Astrocyte (in vitro differentiated cells and primary cell): ENCODE measurements at regions not wholly inside any gene's neighbourhood (a gene's known extent, or its start where the extent isn't known, plus 50 kb on each side); places are given as distances from the start of the nearest gene placed in this dataset.
"Not testable (repeated sequence)": the region's sequence is repeated elsewhere in the genome, so short reads cannot be mapped to it uniquely, and the experiment has no call there.

ENCODE experiments used
- DNase-seq: peaks from one replicate; pipeline ENCODE4 v3.0.0-alpha.2; 2010; ENCODE audit warnings: low read depth
- FAIRE-seq: peaks from 2 replicates; lab custom pipeline; 2011; peaks lifted over from hg19 to GRCh38; lab: Jason Lieb, UNC
- H2AFZ ChIP-seq: 2 replicates; pipeline ENCODE4 v1.6.0; 2012; ENCODE audit warnings: low read depth, low read length, inconsistent platforms
- H3K27ac ChIP-seq: 2 replicates; pipeline ENCODE4 v1.5.1; 2011; ENCODE audit warnings: low read depth, low read length, inconsistent platforms
- H3K27me3 ChIP-seq: 2 replicates; pipeline ENCODE4 v1.6.0; 2011; ENCODE audit warnings: low read length, inconsistent platforms; ENCODE audit not compliant: insufficient read depth
- H3K36me3 ChIP-seq: 2 replicates; pipeline ENCODE4 v1.5.1; 2011; ENCODE audit warnings: low read length, inconsistent platforms; ENCODE audit not compliant: insufficient read depth
- H3K4me1 ChIP-seq: 2 replicates; pipeline ENCODE4 v1.5.1; 2011; ENCODE audit warnings: low read length, inconsistent platforms; ENCODE audit not compliant: insufficient read depth
- H3K4me2 ChIP-seq: 2 replicates; pipeline ENCODE4 v1.6.0; 2012; ENCODE audit warnings: low read length, inconsistent platforms
- H3K4me3 ChIP-seq: 2 replicates; pipeline ENCODE4 v1.5.1; 2011; ENCODE audit warnings: low read depth, mild to moderate bottlenecking, low read length, inconsistent platforms; ENCODE audit not compliant: insufficient read depth
- H3K79me2 ChIP-seq: 2 replicates; pipeline ENCODE4 v1.6.0; 2012; ENCODE audit warnings: mild to moderate bottlenecking, low read length, inconsistent platforms; ENCODE audit not compliant: insufficient read depth
- H3K9ac ChIP-seq: 2 replicates; pipeline ENCODE4 v1.6.0; 2012; ENCODE audit warnings: mild to moderate bottlenecking, low read length, inconsistent platforms
- H3K9me3 ChIP-seq: 2 replicates; pipeline ENCODE4 v1.5.1; 2012; ENCODE audit warnings: low read depth, mild to moderate bottlenecking, low read length, inconsistent platforms; ENCODE audit not compliant: insufficient read depth
- H4K20me1 ChIP-seq: 2 replicates; pipeline ENCODE4 v1.6.0; 2012; ENCODE audit warnings: low read length, inconsistent platforms; ENCODE audit not compliant: insufficient read depth
- H3K27ac Mint-ChIP-seq: one replicate; pipeline ENCODE4 v1.8.0; 2021; ENCODE audit warnings: mild to moderate bottlenecking, mixed read lengths; ENCODE audit not compliant: unreplicated experiment
- H3K27me3 Mint-ChIP-seq: one replicate; pipeline ENCODE4 v1.8.0; 2021; ENCODE audit warnings: low read depth, mixed read lengths; ENCODE audit not compliant: unreplicated experiment
- H3K36me3 Mint-ChIP-seq: one replicate; pipeline ENCODE4 v1.8.0; 2021; ENCODE audit warnings: low read depth, mixed read lengths; ENCODE audit not compliant: unreplicated experiment
- H3K4me1 Mint-ChIP-seq: one replicate; pipeline ENCODE4 v1.8.0; 2021; ENCODE audit warnings: low read depth, mixed read lengths; ENCODE audit not compliant: unreplicated experiment
- H3K4me3 Mint-ChIP-seq: one replicate; pipeline ENCODE4 v1.8.0; 2021; ENCODE audit warnings: mild to moderate bottlenecking, moderate library complexity, mixed read lengths; ENCODE audit not compliant: unreplicated experiment
- H3K9me3 Mint-ChIP-seq: one replicate; pipeline ENCODE4 v1.8.0; 2021; ENCODE audit warnings: mild to moderate bottlenecking, mixed read lengths; ENCODE audit not compliant: unreplicated experiment
- CTCF ChIP-seq: IDR thresholded peaks from 2 replicates; pipeline ENCODE4 v1.5.1; 2011; ENCODE audit warnings: low read depth, mild to moderate bottlenecking, inconsistent platforms, low read length, moderate library complexity; ENCODE audit not compliant: insufficient read depth
- EZH2 ChIP-seq: IDR thresholded peaks from 2 replicates; pipeline ENCODE4 v1.6.1; 2012; ENCODE audit warnings: mild to moderate bottlenecking, low read length, inconsistent platforms; ENCODE audit not compliant: insufficient read depth

DNA sequence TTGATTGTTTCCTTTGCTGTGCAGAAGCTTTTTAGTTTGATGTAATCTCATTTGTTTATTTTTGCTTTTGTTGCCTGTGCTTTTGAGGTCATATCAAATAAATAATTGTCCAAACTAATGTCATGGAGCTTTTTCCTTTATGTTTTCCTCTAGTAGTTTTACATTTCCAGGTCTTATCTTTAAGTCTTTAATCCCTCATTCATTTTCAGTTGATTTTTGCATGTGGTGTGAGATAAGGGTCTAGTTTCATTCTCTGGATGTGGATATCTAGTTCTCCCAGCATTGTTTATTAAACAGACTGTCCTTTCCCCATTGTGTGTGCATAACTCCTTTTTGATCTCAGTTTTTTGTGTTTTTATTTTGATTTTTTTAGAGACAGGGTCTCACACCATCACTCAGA lies 179.1 kb upstream of the STK26 start:
- H3K79me2 ChIP-seq: no peaks in the 10 kb centered on the region
- Mint-ChIP-seq H3K9me3 (no peaks in the 10 kb centered on the region), H3K27ac (no peak overlapping the region), H3K27me3 (no peaks in the 10 kb centered on the region), H3K4me1 (no peaks in the 10 kb centered on the region), H3K4me3 (no peak overlapping the region), H3K36me3 (no peaks in the 10 kb centered on the region)
- H3K4me3 ChIP-seq: no peak overlapping the region
- FAIRE-seq (no peak), DNase-seq (no peak)
- H3K9ac ChIP-seq: no peak overlapping the region
- no peak for TF ChIP-seq CTCF
- TF ChIP-seq EZH2: no peak
- H3K27me3 ChIP-seq: no peaks in the 10 kb centered on the region
- no peak overlapping the region for H3K4me2 ChIP-seq
- H3K4me1 ChIP-seq: no peaks in the 10 kb centered on the region
- H4K20me1 ChIP-seq: no peaks in the 10 kb centered on the region
- no peaks in the 10 kb centered on the region for H3K9me3 ChIP-seq
- H2AFZ ChIP-seq: no peak overlapping the region
- H3K27ac ChIP-seq: no peak overlapping the region
- no peaks in the 10 kb centered on the region for H3K36me3 ChIP-seq

- no peak overlapping the region for H3K4me3 ChIP-seq
- no peaks in the 10 kb centered on the region for H3K9me3 Mint-ChIP-seq
- H3K79me2 ChIP-seq: no peaks in the 10 kb centered on the region
- no peak overlapping the region for H3K9ac ChIP-seq
- H2AFZ ChIP-seq: no peak overlapping the region
- no peak overlapping the region for H3K4me2 ChIP-seq
- DNase-seq: no peak
- no peaks in the 10 kb centered on the region for H4K20me1 ChIP-seq
- no peaks in the 10 kb centered on the region for H3K27me3 Mint-ChIP-seq
- no peak for TF ChIP-seq EZH2
- TF ChIP-seq CTCF: no peak
- no peaks in the 10 kb centered on the region for H3K9me3 ChIP-seq
- no peaks in the 10 kb centered on the region for H3K4me1 ChIP-seq
- H3K36me3 Mint-ChIP-seq: no peaks in the 10 kb centered on the region
- no peaks in the 10 kb centered on the region for H3K4me1 Mint-ChIP-seq
- no peak overlapping the region for H3K27ac Mint-ChIP-seq
- no peak overlapping the region for H3K27ac ChIP-seq
- no peak overlapping the region for H3K4me3 Mint-ChIP-seq
- no peaks in the 10 kb centered on the region for H3K27me3 ChIP-seq
- FAIRE-seq: no peak
- no peaks in the 10 kb centered on the region for H3K36me3 ChIP-seq
These were observed 177.9 kb upstream of the STK26 start for GRCh38 chrX:131845201-131845600.

- Histone ChIP-seq H3K4me1 (no peaks in the 10 kb centered on the region), H3K79me2 (no peaks in the 10 kb centered on the region), H3K4me2 (no peak overlapping the region), H3K9ac (no peak overlapping the region), H3K9me3 (no peaks in the 10 kb centered on the region), H3K4me3 (no peak overlapping the region), H4K20me1 (no peaks in the 10 kb centered on the region), H3K36me3 (no peaks in the 10 kb centered on the region), H2AFZ (no peak overlapping the region), H3K27ac (no peak overlapping the region), H3K27me3 (no peaks in the 10 kb centered on the region)
- Mint-ChIP-seq H3K9me3 (no peaks in the 10 kb centered on the region), H3K4me1 (no peaks in the 10 kb centered on the region), H3K27ac (no peak overlapping the region), H3K27me3 (no peaks in the 10 kb centered on the region), H3K4me3 (no peak overlapping the region), H3K36me3 (no peaks in the 10 kb centered on the region)
- no peak for TF ChIP-seq CTCF
- TF ChIP-seq EZH2: no peak
- FAIRE-seq: peak; percentile 93
- DNase-seq: no peak
These were observed 177.3 kb upstream of the STK26 start for GRCh38 chrX:131845771-131846170.

- not testable (repeated sequence) for H3K4me3 ChIP-seq, DNase-seq, H3K4me3 Mint-ChIP-seq, H3K27me3 ChIP-seq, H3K4me2 ChIP-seq, H3K36me3 ChIP-seq, H3K27me3 Mint-ChIP-seq, H3K4me1 Mint-ChIP-seq, H3K9me3 Mint-ChIP-seq, H2AFZ ChIP-seq, FAIRE-seq, H3K4me1 ChIP-seq, H3K79me2 ChIP-seq, H3K27ac Mint-ChIP-seq, H3K36me3 Mint-ChIP-seq, H3K9me3 ChIP-seq, H3K27ac ChIP-seq, H4K20me1 ChIP-seq, H3K9ac ChIP-seq
These were observed 172.1 kb upstream of the STK26 start for GRCh38 chrX:131850964-131851363.
